Posterior cingulate gyrus (tissue), 11 donors: ENCODE measurements at regions not wholly inside any gene's neighbourhood (a gene's known extent, or its start where the extent isn't known, plus 50 kb on each side); places are given as distances from the start of the nearest gene placed in this dataset.

Experiments used
- DNase-seq, 10 donors: peaks; one replicate each; pipeline versions ENCODE4 v3.0.0 to v3.0.0-alpha.2; 2020 to 2021; ENCODE audit warnings: mixed read lengths in 3 of 10
- intact Hi-C: fragments of 100-400 bp; cut with DNase I; formaldehyde crosslinking; loops from one replicate; pipeline ENCODE4 v1.15.1; 2023

DNA sequence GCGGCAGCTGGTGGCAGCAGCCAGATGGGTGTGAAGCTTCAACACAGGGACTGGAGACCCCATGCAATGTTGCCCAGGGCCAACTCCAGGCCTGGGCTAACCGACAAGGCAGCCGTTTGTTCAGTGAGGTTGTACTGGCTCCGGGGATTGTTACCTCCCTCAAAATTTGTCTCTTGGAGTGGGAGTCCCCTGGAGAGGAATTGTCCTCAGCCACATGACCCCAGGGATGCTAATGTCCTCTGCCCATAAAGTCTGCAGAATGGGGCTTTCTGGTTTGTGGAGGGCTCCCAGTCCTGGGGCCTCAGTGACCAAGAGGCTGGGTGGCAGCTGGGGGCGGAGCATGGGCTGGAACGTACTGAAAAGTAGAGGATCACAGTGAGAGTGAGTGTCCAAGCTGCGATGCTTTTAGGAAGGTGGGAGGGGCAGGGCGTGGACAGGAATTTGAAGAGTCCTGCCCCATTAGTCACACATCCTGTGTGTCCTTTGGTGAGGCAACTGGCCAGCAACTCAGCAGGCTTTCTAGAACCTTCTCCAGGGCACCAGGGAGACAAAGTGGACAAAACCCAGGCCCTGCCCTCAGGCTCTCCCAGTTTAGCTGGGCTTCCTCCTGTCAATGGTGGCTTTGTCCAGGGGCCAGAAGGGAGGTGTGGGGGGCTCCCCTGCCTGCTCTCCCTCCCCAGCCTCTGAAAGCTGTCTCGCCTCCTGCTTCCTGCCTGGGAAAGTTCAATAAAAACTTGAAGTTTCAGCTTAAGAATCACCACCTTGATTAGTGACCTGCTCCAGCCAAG, 114.0 kb downstream of the NSG2 start:
- DNase-seq, result no peak
- intact Hi-C loops, result no loop called here

DNA sequence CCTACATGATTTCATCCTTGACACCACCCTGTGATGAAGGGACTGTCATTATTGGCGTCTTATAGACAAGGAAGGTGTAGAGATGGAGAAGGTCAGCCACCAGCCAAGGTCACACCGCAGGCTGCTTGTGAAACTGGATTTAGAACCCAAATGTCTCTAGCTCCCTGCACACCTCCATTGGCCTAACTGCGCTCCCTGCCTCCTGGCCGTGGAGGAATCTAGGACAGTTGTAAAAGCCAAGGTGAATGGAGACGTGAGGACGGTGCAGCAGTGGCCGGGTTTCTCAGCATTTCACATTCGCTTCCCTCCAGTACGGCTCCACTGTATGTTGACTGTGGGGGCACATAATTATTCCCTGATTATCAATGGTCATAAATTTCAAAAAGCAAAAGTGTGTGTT, 119.9 kb downstream of the NSG2 start:
- no peak for DNase-seq

DNA sequence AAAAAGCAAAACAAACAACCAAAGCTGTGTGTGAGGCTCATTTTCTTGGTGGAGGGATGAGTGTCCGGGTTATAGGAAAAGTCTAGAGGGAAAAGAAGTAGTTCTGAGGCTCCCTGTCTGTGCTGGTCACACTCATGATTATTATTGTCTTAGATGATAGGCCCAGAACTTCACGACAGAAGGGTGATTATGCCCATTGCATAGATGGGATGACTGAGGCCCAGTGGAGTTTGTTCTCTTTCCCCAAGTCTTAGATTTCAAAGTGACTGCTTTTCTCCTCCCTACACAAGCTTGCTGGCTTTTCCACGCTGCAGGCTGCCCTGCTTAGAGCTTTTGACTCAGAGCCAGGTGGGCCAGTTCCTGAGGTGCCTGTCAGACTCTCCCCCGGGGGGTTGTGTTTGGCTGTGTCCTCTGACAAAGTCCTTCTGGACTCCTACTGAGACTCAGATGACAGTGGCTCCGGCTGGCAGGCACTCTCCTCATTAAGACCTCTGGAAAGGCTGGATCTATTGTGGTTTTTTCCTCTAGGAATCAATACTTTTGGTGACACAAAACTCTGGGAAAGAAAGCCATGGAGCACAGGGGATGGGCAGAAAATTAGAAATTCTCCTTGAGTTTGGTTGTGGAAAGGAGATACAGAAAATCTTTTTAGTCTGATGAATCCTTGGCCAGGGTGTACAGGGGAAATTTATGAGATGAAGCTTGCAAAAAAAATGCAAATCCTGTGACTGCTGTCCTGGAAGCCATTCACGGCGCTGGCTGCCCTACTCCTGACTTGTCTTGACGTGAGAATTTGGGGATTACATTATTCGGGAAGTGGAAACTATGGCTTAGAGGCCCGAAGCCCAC, 120.9 kb downstream of the NSG2 start:
- intact Hi-C loops, result no loop called here
- DNase-seq, result peak in 1 of 10 donors; percentile 15

More for the DNA sequence above, 119.9 kb downstream of the NSG2 start:
- intact Hi-C loops, result no loop called here

DNA sequence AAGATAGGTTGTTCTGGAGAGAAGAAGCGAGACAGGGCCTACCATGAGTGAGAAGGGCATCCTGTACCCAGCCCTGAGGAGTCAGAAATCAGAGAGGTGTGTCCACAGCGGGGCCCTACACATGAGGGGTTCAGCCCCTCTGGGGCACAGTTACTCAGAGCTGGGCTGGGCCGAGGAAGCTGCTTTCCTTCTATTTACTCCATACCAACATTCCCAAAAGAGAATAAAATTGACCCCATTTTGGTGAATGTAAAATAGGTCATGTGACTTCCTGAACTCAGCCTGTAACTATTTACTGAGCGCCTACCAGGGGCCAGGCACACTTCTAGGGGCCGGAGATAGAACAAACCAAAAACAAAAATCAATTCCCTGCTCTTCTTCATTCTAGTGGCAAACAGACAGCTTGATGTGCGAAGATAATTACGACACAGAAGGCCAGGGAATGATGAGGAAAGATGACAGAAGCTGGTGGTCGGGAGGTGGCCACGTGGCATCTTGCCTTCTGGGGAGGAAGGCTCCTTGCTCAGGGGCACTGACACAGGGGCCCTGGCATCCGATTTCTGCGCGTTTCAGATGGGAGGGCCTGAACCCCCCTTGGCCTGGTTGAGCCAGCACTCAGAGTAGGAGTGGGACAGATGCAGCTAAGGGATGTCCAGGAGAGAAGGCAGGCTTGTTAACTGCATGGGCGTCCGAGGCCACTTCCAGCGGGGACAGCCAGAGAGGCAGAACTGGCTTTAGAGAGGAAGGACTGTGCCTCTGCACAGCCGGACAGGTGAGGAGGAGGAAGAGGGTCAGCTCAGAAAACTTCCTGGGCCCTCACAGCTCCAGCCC, 121.8 kb downstream of the NSG2 start:
- intact Hi-C loops, result no loop called here
- no peak for DNase-seq

DNA sequence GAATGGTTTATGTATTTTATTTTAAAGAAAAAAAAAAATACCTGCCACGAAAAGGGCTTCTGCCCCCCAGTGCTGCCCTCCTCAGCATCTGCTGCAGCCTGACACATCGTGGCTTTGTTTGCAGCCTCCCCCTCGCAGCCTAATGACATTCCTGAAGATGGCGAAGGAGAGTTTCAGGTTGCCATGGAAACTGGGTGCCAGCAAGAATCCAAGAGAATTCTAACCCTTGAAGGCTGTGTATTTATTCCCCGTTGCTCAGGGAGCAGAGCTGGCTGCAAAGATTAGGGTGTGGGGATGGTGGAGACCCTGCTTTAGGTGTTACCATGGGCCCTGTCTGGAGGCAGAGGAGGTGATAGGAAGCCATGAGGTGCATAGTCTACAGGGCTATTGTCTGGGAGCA, 126.6 kb downstream of the NSG2 start:
- intact Hi-C loops, result no loop called here
- DNase-seq, result peak in 7 of 10 donors; percentile 20 to 91 (median 45)

DNA sequence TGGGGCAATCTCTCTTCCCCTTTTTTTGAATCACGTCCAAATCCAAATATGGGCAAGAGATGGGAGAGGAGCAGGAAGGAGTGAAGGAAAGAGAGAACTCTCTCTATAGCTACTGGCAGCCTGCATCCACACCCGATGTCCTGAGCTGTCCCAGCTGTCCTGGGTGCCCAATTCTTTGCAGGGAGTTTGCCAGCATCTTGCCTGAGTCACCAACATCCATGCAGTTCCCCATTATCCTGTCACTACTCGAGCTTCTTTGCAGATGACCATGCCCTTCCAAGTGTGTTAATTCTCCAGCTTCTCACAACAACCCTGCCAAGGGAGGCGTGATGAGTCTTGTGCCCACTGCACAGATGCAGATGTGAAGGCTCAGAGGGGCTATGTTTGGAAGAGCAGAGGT, 127.1 kb downstream of the NSG2 start:
- peak in 7 of 10 donors; percentile 32 to 88 (median 52) for DNase-seq
- intact Hi-C loops, result no loop called here

DNA sequence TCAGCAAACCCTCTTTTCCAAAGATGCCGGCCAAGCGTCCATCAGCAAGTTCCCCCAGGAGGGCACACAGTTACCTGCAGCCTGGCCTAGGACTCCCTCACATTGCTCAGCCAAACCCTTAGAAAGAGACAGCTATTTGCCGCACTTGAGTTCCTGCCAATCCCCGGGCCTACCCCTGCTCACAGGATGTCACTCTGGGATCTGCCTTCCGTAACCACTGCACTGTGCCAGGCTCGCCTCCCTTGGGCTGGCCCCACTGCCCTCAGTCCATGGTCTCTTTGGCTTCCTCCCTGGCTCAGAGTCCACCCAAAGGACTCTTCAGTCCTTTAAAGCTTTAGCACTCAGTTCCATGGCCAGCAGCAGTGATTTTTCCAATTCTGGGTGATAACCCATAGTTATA, 128.3 kb downstream of the NSG2 start:
- no peak for DNase-seq
- intact Hi-C loops, result no loop called here

DNA sequence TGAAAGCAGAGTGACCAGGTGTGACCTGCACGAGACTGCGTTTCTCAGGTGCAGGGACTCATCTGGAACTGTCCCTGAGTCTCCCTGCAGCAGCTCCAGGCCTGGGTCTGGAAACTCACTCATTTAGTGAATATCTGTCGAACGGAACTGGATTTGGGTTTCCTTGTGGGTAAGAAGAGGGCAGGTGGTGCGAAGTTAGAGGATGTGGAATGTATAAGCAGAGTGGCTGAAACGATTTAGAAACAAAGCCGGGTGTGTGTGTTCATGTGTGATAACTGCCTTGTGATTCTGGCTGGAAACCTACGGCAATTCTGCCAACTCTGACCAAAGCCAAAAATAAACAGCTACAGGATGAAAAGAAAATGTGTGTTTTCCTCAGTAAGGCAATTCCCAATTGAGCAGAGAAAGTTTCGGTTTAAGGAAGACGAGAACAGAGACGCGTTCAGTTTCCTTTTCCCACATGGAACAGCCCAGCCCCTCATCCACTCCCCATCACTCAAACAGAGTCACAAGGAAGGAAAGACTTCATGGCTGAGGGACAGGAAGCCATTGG, 130.3 kb downstream of the NSG2 start:
- intact Hi-C loops, result loop anchor here (5.0 kb wide), 1 partner anchor 137 kb away; no protein-coding TSS in a partner anchor

DNA sequence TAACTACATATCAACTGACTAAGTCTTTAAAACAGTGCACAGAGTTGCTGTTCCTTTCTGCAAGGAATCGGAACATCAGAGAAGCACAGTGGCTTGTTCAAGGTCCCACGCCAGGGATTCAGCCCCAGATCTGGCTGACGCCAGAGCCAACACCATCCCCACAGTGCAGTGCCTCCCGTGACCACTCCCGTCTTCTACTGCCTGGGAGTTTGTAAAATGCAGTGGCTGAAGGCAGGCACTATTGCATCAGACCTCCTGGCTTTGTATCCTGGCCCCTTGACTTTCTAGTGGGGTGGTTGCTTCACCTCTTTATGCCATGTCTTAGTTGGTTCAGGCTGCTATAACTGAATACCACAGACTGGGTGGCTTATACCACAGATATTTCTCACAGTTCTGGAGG, 131.0 kb downstream of the NSG2 start:
- no peak for DNase-seq
- intact Hi-C loops, result loop anchor here (5.0 kb wide), 1 partner anchor 136 kb away; no protein-coding TSS in a partner anchor

More for the DNA sequence above, 130.3 kb downstream of the NSG2 start:
- peak in 1 of 10 donors; percentile 25 for DNase-seq

DNA sequence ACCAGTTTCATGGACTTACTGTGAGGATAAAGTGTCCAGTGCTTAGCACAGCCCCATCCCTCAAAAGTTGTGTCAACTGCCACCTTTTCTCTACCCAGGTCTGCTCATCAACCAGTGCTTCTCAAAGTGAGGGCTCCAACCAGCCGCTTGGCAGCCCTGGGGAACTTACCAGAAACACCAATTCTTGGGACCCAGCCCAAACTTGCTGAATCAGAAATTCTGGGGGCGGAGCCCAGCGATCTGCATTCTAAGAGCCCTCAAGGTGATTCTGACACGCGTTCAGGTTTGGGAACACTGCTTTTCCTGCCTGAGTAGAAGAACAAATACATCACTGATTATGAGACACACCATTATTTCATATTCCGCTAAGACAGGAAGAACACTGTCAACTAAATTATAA, 132.0 kb downstream of the NSG2 start:
- intact Hi-C loops, result loop anchor here (5.0 kb wide), 1 partner anchor 135 kb away; no protein-coding TSS in a partner anchor
- DNase-seq, result no peak

DNA sequence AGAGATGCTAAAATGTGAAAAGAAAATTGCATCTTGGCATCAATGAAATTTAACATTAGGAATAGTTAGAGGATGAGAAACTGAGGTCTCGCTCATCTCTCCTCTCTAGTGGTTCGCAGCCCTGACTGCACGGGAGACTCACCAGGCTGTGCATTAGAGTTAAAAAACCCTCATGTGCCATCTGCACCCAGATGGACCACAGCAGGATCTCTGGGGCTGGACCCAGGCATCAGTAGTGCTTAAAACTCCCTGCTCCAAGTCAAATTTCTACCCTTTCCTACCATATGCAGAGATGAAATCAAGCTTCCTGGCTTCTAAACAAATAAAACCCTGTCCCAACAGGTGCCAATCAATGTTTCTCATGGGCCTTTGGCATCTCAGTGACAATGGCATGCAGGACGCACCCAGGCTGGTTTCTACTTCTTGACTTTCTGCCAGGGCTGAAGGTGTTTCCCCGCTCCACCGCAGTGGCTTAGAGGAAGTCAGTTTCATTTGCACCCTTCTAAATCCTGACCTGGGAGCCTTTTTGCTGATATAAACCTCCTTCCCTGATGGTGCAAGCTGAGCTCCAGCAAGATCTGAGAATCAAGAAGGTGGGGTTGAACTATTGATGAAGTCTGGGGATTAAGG, 132.6 kb downstream of the NSG2 start:
- intact Hi-C loops, result loop anchor here (5.0 kb wide), 1 partner anchor 134 kb away; no protein-coding TSS in a partner anchor
- DNase-seq, result no peak

DNA sequence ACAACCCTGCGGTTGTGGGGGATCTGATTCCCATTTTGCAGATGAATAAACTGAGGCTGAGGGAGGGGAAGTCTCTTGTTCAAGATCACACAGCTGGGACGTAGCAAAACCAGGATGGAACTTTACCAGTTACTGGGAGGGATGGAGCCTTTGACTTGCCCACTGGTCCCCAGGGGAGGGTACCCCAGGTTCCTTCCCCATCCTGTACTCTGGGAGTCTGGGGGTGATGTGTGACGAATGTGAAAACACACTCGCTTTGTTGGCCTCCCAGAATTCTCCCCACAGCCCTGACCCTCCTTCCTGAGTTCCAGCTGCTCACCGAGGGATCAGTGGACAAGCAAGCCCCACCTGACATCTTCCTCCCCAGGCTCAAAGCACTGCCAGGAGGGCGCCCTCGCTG, 135.1 kb downstream of the NSG2 start:
- DNase-seq, result no peak
- intact Hi-C loops, result no loop called here

DNA sequence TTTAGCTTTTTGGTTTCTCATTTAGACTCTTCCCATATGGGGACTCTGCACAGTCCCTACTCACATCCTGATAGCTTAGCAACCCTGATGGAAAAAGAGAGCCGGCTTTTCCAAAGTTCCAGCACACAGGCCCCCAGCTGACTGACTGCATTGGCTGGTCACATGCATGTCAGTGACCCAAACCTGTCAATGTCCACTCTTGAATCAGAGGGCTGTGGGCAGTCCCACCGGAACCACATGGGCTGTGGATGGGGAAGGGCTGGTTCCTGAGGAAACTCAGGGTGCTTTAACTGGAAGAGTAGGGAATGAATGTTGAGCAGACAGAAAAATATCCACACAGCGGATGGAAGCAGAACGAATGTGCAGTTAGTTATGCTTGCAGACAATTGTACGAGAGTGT, 136.6 kb downstream of the NSG2 start:
- DNase-seq, result no peak
- intact Hi-C loops, result no loop called here

DNA sequence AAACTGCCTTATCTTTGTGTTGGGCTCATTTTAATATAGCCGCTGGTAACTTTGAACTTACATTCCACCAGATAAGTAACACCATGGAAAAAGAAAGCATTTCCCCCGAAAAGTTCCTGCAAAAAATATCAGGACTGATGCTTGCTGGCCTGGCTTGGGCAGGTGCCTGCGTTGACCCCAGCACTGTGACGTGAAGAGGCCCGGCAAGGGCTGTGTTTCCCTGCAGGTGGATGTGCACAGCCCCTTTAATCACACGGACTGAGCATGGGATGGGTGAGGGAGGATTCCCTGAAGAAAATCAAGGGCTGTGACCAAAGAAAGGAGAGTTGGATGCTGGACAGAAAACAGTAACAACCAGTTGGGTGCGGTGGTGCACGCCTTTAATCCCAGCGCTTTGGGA, 138.2 kb downstream of the NSG2 start:
- intact Hi-C loops, result no loop called here
- no peak for DNase-seq

DNA sequence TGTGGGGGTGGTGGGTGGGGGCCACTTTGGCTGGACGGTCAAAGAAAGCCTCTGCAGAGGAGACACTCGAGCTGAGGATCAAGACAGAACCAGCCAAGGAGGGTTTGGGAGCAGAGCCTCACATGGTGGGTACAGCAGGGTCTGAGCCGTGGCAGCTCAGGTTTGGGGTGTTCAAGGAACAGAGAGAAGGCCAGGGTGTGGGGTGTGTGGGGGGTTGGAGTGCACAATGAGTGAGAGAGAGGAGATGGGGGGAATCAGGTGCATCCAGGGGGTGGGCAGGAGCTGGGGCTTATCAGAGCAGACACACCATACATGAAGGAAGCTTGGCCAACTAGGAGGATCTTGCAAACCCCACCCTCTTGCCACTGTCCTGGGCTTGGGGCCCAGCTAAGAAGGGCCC, 140.0 kb downstream of the NSG2 start:
- no peak for DNase-seq
- intact Hi-C loops, result no loop called here

DNA sequence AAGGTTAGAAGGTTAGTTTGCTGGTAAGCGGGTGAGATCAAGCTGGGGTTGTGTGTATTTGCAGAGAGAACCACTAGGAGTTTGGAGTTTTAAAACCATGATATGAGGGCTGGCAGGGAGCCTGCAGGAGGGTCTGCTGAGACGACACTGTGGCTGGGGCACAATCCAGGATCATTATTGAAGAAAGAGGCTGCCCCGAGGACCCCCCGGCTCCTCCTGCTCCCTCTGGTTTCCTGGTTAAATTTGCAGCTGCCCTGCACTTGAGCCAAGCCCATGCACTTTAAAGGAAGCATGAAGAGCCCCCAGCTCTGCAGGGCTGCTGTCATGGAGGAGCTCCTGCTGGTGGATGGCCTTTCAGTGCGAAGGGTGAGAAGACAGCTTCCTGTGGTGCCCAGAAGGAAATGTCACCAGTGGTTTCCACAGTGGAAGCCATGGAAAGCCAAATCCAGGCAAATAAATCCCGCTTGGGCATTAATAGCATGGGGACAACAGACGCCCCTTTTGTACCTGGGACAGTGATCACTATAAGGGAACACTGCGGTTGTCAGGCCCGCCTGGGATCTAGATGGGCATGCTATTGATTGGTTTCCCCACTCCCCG, 140.7 kb downstream of the NSG2 start:
- DNase-seq, result no peak
- intact Hi-C loops, result no loop called here

DNA sequence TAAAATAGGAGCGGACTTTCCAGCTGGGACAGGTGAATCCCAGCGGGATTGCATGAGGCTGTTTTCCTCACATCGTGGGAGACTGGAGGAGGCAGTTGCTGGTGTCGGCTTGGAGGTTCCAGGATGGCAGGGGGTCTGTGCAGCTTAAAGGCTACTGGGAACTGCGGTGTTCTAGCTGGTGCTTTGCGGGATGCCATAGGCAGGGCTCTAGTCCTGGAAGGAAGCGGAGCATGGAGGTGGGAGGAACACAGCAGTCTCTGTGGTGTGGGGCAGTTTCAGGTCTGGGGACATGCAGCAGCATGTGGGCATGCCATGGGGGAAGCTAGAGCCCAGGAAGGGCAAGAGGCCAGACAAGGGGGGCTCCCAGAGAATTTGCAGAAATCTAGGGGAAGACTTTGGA, 141.5 kb downstream of the NSG2 start:
- no peak for DNase-seq
- intact Hi-C loops, result no loop called here

DNA sequence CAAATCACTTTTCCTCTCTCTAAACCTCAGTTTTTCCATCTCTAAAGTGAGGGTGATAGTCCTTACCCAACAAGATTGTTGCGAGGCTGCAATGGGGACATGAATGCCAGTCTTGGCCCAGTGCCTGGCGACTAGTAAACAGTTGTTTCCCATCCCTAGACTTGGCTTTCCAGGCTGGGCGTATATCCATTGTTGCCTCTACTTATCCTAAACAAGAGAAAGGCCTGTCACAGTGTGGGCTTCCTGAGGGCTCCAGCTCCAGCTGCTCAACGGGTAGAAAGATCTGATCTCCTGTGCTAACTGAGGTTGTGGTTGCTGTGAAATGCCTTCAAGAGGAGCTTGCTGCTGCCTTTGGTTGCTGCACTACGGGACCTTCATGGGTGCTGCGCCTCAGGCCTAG, 142.0 kb downstream of the NSG2 start:
- intact Hi-C loops, result no loop called here
- no peak for DNase-seq

DNA sequence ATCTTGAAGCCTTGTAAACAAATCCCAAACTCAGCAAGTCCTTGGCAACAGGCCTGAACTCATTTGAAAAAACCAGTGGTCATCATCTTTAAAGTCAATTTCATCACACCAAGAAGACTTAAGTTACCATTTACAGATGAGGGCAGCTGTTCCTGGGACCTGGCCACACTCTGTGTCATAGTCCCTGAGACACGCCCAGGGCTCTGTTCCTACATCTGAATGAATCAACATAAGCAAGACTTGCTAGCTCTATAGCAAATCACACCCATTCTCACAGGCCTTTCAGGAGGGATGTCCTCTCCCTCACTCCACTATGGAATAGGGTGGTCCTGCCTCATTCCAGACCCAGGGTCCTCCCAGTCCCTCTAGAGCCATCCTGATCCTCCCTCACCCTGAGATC, 142.8 kb downstream of the NSG2 start:
- no peak for DNase-seq
- intact Hi-C loops, result no loop called here
